ENCODE measurements at regions not wholly inside any gene's neighbourhood (a gene's known extent, or its start where the extent isn't known, plus 50 kb on each side); places are given as distances from the start of the nearest gene placed in this dataset.

GRCh38 chr13:97548138-97548537 lies 114.2 kb downstream of the RAP2A start:
- Mint-ChIP-seq H3K9me3 (peaks cover 17% of the 10 kb centered on the region; the same call in 2 of the 3 replicates), H3K4me1 (no peaks in the 10 kb centered on the region), H3K27ac (no peak overlapping the region), H3K27me3 (ENCODE audit: insufficient read depth, low read depth, poor library complexity) (no peaks in the 10 kb centered on the region), H3K36me3 (ENCODE audit: low read depth) (peaks cover 7% of the 10 kb centered on the region; the same call in 2 of the 3 replicates), H3K4me3 (no peak overlapping the region)
- H3K4me2 ChIP-seq = no peak overlapping the region
- TF ChIP-seq ZNF462 (CRISPR knock-in tag; IDR thresholded peaks at IDR 0.05) (no peak), CREB1 (CRISPR knock-in tag; IDR thresholded peaks at IDR 0.05; ENCODE audit: low read depth) (no peak)
- 0 out of 2 replicates have a peak, but pooled peaks cover 2% of the 10 kb centered on the region for H3K9me2 ChIP-seq (ENCODE audit: insufficient read depth)
- no peaks in the 10 kb centered on the region for H3K79me2 ChIP-seq (replicated peaks; ENCODE audit: insufficient read depth)
- no peaks in the 10 kb centered on the region for H3F3A ChIP-seq (replicated peaks; ENCODE audit: low read depth)
- no peak for DNase-seq (ENCODE audit: low spot score)
- no peaks in the 10 kb centered on the region for H3K36me3 ChIP-seq (ENCODE audit: insufficient read depth)
- no peaks in the 10 kb centered on the region for H3K4me1 ChIP-seq (ENCODE audit: insufficient read depth)
- no peak overlapping the region for H3K27ac ChIP-seq (ENCODE audit: low read depth)
- H4K20me1 ChIP-seq (replicated peaks; ENCODE audit: insufficient read depth) = no peaks in the 10 kb centered on the region
- no peak for ATAC-seq
- no peak overlapping the region for H2AFZ ChIP-seq
- no peak overlapping the region for H3K4me3 ChIP-seq
- H3K27me3 ChIP-seq (ENCODE audit: insufficient read depth) = no peaks in the 10 kb centered on the region

- H3K27me3 Mint-ChIP-seq (ENCODE audit: insufficient read depth, low read depth, poor library complexity) = no peaks in the 10 kb centered on the region
- Histone ChIP-seq H4K20me1 (replicated peaks; ENCODE audit: insufficient read depth) (no peaks in the 10 kb centered on the region), H3K27me3 (ENCODE audit: insufficient read depth) (no peaks in the 10 kb centered on the region), H3F3A (replicated peaks; ENCODE audit: low read depth) (no peaks in the 10 kb centered on the region), H3K4me2 (no peak overlapping the region), H3K4me1 (ENCODE audit: insufficient read depth) (no peaks in the 10 kb centered on the region), H3K36me3 (ENCODE audit: insufficient read depth) (no peaks in the 10 kb centered on the region), H3K79me2 (replicated peaks; ENCODE audit: insufficient read depth) (no peaks in the 10 kb centered on the region), H2AFZ (no peak overlapping the region), H3K4me3 (no peak overlapping the region), H3K9me2 (ENCODE audit: insufficient read depth) (0 out of 2 replicates have a peak, but pooled peaks cover 2% of the 10 kb centered on the region), H3K27ac (ENCODE audit: low read depth) (no peak overlapping the region)
- no peak overlapping the region for H3K4me3 Mint-ChIP-seq
- DNase-seq (ENCODE audit: low spot score) (no peak), ATAC-seq (no peak)
- H3K36me3 Mint-ChIP-seq (ENCODE audit: low read depth) = peaks cover 7% of the 10 kb centered on the region; the same call in 2 of the 3 replicates
- no peaks in the 10 kb centered on the region for H3K4me1 Mint-ChIP-seq
- H3K27ac Mint-ChIP-seq = no peak overlapping the region
- peaks cover 17% of the 10 kb centered on the region; the same call in 2 of the 3 replicates for H3K9me3 Mint-ChIP-seq
- TF ChIP-seq CTCF (conservative IDR thresholded peaks at IDR 0.05; ENCODE audit: low read depth in 2 of 2) (no peak), ZNF114 (CRISPR knock-in tag; IDR thresholded peaks at IDR 0.05) (no peak), ETS1 (IDR thresholded peaks at IDR 0.05) (no peak), CREB1 (CRISPR knock-in tag; IDR thresholded peaks at IDR 0.05; ENCODE audit: low read depth) (no peak), EZH2phosphoT487 (IDR thresholded peaks at IDR 0.05; ENCODE audit: unreplicated experiment) (no peak), STAT1 (IDR thresholded peaks at IDR 0.05; ENCODE audit: unreplicated experiment) (no peak), REST (IDR thresholded peaks at IDR 0.05; ENCODE audit: unreplicated experiment) (no peak), ZNF331 (CRISPR knock-in tag; IDR thresholded peaks at IDR 0.05; ENCODE audit: low read depth) (no peak)
These were observed 114.7 kb downstream of the RAP2A start for GRCh38 chr13:97548711-97549110.
